ENCODE measurements at regions not wholly inside any gene's neighbourhood (a gene's known extent, or its start where the extent isn't known, plus 50 kb on each side); places are given as distances from the start of the nearest gene placed in this dataset.

GRCh38 chr11:27841023-27841422 is 140.8 kb upstream of the BDNF start:
- no peak for FAIRE-seq
- POLR2A ChIA-PET (ENCODE audit: partially characterized antibody): no interaction called here
- no peak for TF ChIP-seq SRF (IDR thresholded peaks at IDR 0.05; ENCODE audit: low read depth, low read length)
- TF ChIP-seq GTF2F1 (IDR thresholded peaks at IDR 0.05; ENCODE audit: borderline replicate concordance, low read depth, low read length): no peak
- TF ChIP-seq TAF7 (optimal IDR thresholded peaks at IDR 0.05; ENCODE audit: borderline replicate concordance, low read depth, low read length): no peak
- no peak for TF ChIP-seq SIRT6 (IDR thresholded peaks at IDR 0.05; ENCODE audit: low read length)
- TF ChIP-seq ASH2L (IDR thresholded peaks at IDR 0.05; ENCODE audit: low read length): no peak
- no peak for TF ChIP-seq POLR2AphosphoS5 (IDR thresholded peaks at IDR 0.05; ENCODE audit: low read depth, low read length)
- TF ChIP-seq ZNF274 (IDR thresholded peaks at IDR 0.05; ENCODE audit: borderline replicate concordance, extremely low read depth, low read length): no peak
- TF ChIP-seq CEBPB (IDR thresholded peaks at IDR 0.05; ENCODE audit: low read depth, low read length): no peak
- TF ChIP-seq SAP30 (IDR thresholded peaks at IDR 0.05; ENCODE audit: insufficient read depth, insufficient replicate concordance, low read length): no peak
- TF ChIP-seq JUND (IDR thresholded peaks at IDR 0.05; ENCODE audit: low read length): no peak
- TF ChIP-seq RFX5 (IDR thresholded peaks at IDR 0.05; ENCODE audit: borderline replicate concordance, low read depth, low read length): no peak
- no peak for TF ChIP-seq JUN (IDR thresholded peaks at IDR 0.05; ENCODE audit: low read depth, low read length)
- TF ChIP-seq CREB1 (IDR thresholded peaks at IDR 0.05): no peak
- TF ChIP-seq, protein P1, sequence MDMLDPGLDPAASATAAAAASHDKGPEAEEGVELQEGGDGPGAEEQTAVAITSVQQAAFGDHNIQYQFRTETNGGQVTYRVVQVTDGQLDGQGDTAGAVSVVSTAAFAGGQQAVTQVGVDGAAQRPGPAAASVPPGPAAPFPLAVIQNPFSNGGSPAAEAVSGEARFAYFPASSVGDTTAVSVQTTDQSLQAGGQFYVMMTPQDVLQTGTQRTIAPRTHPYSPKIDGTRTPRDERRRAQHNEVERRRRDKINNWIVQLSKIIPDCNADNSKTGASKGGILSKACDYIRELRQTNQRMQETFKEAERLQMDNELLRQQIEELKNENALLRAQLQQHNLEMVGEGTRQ (IDR thresholded peaks at IDR 0.05; ENCODE audit: low read length): no peak
- TF ChIP-seq SP4 (IDR thresholded peaks at IDR 0.05; ENCODE audit: low read length): no peak
- TF ChIP-seq KDM1A (IDR thresholded peaks at IDR 0.05; ENCODE audit: borderline replicate concordance, low read length): no peak

More at GRCh38 chr11:27841023-27841422, 140.8 kb upstream of the BDNF start:
- H2BK12ac ChIP-seq (ENCODE audit: low read depth, low read length): no peak overlapping the region
- H2AK5ac ChIP-seq (ENCODE audit: low read depth, low read length): no peak overlapping the region
- no peak overlapping the region for H3K23ac ChIP-seq (ENCODE audit: insufficient read length)
- H2BK20ac ChIP-seq (ENCODE audit: low read length): no peak overlapping the region
- no peaks in the 10 kb centered on the region for H3K79me1 ChIP-seq (ENCODE audit: low read depth, low read length)
- H3K9me3 ChIP-seq (ENCODE audit: insufficient read depth in 2 of 2, low read depth in 1 of 2, low read length in 1 of 2): no peaks in the 10 kb centered on the region
- no peak overlapping the region for H2BK120ac ChIP-seq (replicated peaks; ENCODE audit: low read depth, low read length)
- no peak overlapping the region for H3K9ac ChIP-seq (replicated peaks in 1 of 4; ENCODE audit: extremely low read depth in 1 of 4, low read depth in 3 of 4, low read length in 3 of 4)
- no peak overlapping the region for H3K14ac ChIP-seq (ENCODE audit: insufficient read length)
- H4K20me1 ChIP-seq (replicated peaks in 1 of 2; ENCODE audit: control insufficient read depth in 1 of 2, insufficient read depth in 2 of 2, low read length in 2 of 2): no peaks in the 10 kb centered on the region
- H3K4me1 ChIP-seq (replicated peaks in 1 of 4; ENCODE audit: control insufficient read depth in 3 of 4, insufficient read depth in 4 of 4, low read length in 3 of 4): no peaks in the 10 kb centered on the region
- CTCF ChIA-PET (ENCODE audit: partially characterized antibody): interaction anchor here (0.7 kb wide), 1 partner anchor 1282 kb away, joined by 3 read pairs; no protein-coding TSS in a partner anchor
- H4K91ac ChIP-seq (replicated peaks; ENCODE audit: insufficient read length, low read length): no peak overlapping the region
- no peak overlapping the region for H3K4me2 ChIP-seq (ENCODE audit: insufficient read depth in 1 of 2, low read depth in 2 of 2, low read length in 2 of 2)
- no peak overlapping the region for H3K4ac ChIP-seq (replicated peaks; ENCODE audit: insufficient read length, low read depth, low read length)
- H4K5ac ChIP-seq (ENCODE audit: insufficient read length, low read depth, low read length): no peak overlapping the region
- H3K18ac ChIP-seq (ENCODE audit: extremely low read depth, low read length): no peak overlapping the region
- H4K8ac ChIP-seq (ENCODE audit: extremely low read depth, insufficient read depth, low read length): no peak overlapping the region
- H2BK15ac ChIP-seq (ENCODE audit: low read length): no peak overlapping the region
- H3K27me3 ChIP-seq (replicated peaks in 1 of 4; ENCODE audit: control insufficient read depth in 3 of 4, extremely low read depth in 1 of 4, insufficient read depth in 3 of 4, low read length in 3 of 4): no peaks in the 10 kb centered on the region
- H3K4me3 ChIP-seq (ENCODE audit: extremely low read depth in 1 of 4, insufficient read depth in 2 of 4, low read depth in 3 of 4, low read length in 4 of 4): no peak overlapping the region
- H3K23me2 ChIP-seq (ENCODE audit: low read depth, low read length): no peaks in the 10 kb centered on the region; the same call in 1 of the 2 replicates
- H3K36me3 ChIP-seq (ENCODE audit: control insufficient read depth in 2 of 4, insufficient read depth in 4 of 4, low read length in 3 of 4): no peaks in the 10 kb centered on the region
- no peak for DNase-seq (ENCODE audit: low read depth in 1 of 2, low spot score in 2 of 2)
- no peaks in the 10 kb centered on the region for H3K79me2 ChIP-seq (ENCODE audit: control insufficient read depth in 1 of 2, insufficient read depth in 2 of 2, low read length in 2 of 2)
- no peak overlapping the region for H3K56ac ChIP-seq (replicated peaks; ENCODE audit: insufficient read length, low read depth, low read length)
- no peak overlapping the region for H2AFZ ChIP-seq (ENCODE audit: low read length)
- H3K27ac ChIP-seq (ENCODE audit: low read depth, low read length): no peak overlapping the region
- no peak overlapping the region for H2BK5ac ChIP-seq (ENCODE audit: low read depth, low read length)
